Activated CD8-positive, alpha-beta memory T cell treated with anti-CD3 and anti-CD28 coated beads, Interleukin-2, amount 50 U/mL, for 48 hours (primary cell): ENCODE measurements at regions not wholly inside any gene's neighbourhood (a gene's known extent, or its start where the extent isn't known, plus 50 kb on each side); places are given as distances from the start of the nearest gene placed in this dataset.

Experiments
- DNase-seq: peaks from one replicate; pipeline ENCODE4 v3.0.0-alpha.2; 2020

GRCh38 chr16:17724242-17724898 lies 253.6 kb upstream of the XYLT1 start:
- no peak for DNase-seq

DNA sequence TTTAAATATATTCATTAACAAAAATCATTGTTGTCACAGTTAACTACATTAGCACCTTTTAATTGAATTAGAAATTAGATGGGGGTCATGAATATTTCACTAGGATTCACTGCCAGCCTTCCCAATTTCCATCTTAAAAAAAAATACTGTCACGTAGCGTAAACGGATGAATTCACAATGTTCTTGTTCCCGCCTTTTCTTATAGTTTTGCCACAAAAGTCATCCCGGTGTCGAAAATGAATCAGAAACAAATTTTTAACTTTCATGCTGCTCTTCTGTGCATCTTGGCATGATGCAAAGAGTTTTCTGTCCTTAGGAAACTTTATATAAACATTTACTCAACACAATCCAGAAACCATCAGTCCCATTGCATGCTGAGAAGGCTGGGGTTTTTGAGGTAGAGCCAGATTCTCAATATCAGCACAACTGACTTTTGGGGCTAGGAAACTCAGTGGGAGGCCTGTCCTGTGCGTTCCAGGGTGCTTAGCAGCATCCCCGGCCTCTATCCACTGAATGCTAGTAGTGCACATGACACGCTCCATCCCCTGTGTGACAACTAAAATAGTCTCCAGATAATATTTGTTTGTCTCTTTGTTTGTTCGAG lies 252.9 kb upstream of the XYLT1 start:
- no peak for DNase-seq

GRCh38 chr16:17718495-17718894 lies 247.7 kb upstream of the XYLT1 start:
- DNase-seq: no peak

- DNase-seq: no peak
Measured at GRCh38 chr16:17705847-17706246, 235.1 kb upstream of the XYLT1 start.

DNA sequence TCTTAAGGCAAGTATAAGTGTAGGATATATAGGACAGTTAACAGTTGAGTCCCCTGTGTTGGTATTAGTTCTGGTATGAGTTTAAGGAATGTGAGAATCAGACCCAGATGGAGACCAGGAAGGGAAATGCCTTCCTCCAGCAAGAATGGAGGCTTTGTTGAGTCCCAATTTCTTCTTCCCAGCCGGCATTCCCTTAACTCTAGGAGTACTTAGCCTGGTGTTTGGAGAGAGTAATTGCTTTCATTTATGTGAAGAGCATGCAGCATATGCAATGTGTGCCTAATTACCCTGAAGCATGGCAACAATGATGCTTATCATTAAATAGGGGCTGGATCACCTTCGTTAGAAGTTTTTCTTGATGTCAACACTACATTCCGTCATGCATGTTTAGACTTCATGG lies 225.9 kb upstream of the XYLT1 start:
- no peak for DNase-seq

DNA sequence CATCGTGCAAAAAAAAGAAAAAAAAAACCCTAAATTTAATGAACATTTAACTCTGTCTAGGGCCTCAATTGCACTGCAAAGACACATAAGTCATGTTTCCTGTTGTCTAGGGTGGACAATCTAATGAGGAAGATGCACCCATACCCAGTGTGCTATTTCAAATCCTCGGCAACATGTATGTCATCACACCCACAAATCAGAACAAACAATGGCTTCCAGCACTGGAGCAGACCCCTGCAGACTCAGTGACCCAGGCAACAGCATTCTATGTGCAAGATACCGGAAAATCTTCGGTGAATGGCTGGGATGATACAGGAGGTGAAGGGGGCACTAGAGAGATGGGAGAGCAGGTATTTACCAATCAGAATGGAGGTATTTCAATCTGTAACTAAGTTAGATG lies 221.7 kb upstream of the XYLT1 start:
- DNase-seq: no peak

DNA sequence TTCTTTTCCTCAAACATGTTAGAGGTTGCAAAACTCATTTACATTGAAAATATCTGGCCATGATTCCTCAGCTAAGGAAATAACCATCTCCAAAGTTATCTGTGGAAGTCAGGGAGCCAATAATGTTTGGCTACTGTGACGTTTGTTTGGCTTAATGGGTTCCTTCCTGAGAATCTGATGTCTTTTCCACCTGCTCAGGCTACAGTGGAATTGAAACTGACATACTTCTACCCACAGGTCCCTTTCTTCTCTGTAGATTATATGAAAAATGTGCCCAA lies 221.1 kb upstream of the XYLT1 start:
- DNase-seq: no peak

DNA sequence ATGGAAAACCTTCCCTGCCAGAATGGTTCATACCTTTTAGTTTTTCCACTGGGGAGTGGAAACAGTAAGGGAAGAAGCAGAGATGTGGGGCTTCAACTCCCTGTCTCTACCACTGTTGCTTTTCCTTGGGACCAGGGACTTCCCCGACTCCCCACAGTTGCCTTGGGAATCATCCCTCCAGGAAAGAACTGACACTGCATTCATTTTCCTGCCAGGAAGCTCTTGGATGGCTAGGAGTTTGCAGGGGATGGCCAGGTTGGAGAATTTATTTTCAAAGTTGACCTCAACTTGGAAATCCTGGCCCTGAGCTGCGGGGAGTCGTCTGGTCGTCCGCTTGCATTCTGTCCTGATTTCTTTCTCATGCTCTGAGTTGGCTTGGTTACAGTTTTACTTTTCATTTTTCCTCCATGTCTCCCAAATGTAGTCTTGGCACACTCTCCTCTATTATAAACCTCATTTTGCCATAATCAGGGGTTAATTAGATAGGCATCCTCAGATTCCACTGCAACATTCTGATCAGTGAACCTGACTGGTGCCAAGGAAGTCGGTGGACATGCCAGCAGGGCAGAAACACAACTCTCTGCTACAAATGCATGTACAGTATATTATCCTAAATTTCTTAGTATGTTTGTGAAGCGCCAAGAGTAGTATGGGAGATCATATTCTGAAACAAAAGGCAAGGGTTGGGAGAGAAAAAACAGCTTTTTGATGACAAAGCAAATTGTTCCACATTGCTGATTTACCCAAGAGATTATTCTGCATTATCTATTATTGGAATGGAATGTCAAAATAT lies 220.5 kb upstream of the XYLT1 start:
- no peak for DNase-seq

DNA sequence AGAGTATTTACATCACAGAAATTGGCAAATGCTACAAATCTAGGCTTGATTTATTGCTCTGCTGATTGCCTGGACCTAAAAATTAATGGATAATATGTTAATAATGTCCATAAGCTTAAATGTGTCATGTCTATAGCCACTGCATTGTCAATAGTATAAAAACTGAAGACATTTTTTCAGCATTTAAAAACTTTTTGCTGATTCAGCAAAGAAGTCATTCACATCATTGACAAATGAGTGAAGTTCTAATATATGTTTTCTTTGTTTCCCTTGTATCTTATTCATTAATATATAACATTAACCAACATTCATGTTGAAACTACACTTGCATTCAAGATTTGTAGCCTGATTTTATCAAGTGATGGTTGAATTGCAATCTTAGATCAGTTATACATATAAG lies 214.7 kb upstream of the XYLT1 start:
- DNase-seq: no peak

DNA sequence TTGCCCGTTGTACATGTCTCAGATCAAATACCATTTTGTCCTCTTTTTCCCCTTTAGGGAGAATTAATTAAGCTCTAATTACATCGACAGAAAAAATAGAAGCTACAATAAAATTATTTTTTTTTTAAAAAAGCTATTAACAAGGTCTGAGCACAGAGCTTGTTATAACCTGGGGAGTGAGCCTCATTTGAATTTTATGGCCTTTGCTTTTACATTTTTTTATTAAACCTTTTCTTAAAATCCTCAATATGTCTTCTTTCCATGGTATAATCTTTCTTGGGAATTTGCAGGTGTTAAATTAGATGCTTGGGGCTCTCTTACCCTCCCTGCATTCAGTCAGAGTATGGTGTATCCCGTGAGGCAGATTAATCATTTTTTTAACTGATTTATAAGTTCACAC lies 212.5 kb upstream of the XYLT1 start:
- DNase-seq: no peak

- no peak for DNase-seq
Measured at GRCh38 chr16:17676171-17676570, 205.4 kb upstream of the XYLT1 start.

GRCh38 chr16:17668386-17668785 lies 197.6 kb upstream of the XYLT1 start:
- DNase-seq: no peak

- no peak for DNase-seq
Measured at GRCh38 chr16:17666293-17666692, 195.5 kb upstream of the XYLT1 start.

- no peak for DNase-seq
Measured at GRCh38 chr16:17658881-17659280, 188.1 kb upstream of the XYLT1 start.

DNA sequence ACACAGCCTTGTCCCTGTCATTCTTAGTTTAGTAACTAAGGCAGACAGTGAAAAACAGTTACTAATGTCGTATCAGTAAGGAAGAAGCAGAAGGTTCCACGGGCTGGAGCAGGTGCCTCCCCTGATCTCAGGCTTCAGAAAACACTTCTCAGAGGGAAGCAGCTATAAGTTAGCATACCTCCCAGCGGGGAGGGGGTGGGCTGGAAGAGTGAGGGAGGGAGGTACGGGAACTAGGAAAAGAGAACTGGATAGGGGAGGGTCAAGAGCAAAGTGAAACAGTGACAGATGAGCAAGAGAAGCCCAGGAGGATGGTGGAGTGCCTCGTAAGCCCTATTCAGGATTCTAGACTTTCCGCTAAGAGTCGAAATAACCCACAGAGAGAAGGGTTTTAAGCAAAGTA lies 186.3 kb upstream of the XYLT1 start:
- DNase-seq: no peak

DNA sequence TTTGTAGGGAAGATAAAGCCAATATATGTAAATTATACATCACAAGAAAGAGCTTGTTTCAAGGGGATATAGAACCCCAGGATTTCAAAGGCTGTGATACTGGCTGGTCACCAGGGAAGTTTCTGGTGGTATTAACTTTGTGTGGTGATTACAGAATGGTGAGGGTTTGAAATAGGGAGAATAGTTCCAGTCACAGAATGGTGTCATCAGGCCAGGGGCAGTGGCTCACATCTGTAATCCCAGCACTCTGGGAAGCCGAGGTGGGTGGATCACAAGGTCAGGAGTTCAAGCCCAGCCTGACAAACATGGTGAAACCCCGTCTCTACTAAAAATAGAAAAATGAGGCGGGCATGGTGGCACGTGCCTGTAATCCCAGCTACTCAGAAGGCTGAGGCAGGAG lies 183.8 kb upstream of the XYLT1 start:
- no peak for DNase-seq

- DNase-seq: no peak
Measured at GRCh38 chr16:17654142-17654541, 183.4 kb upstream of the XYLT1 start.

- no peak for DNase-seq
Measured at GRCh38 chr16:17647879-17648872, 177.4 kb upstream of the XYLT1 start.

- no peak for DNase-seq
Measured at GRCh38 chr16:17643935-17644334, 173.2 kb upstream of the XYLT1 start.

GRCh38 chr16:17641990-17642389 lies 171.2 kb upstream of the XYLT1 start:
- no peak for DNase-seq

GRCh38 chr16:17638134-17638533 lies 167.4 kb upstream of the XYLT1 start:
- DNase-seq: no peak

GRCh38 chr16:17635183-17635582 lies 164.4 kb upstream of the XYLT1 start:
- DNase-seq: no peak
